NCI-H526 (cell line): ENCODE measurements at regions not wholly inside any gene's neighbourhood (a gene's known extent, or its start where the extent isn't known, plus 50 kb on each side); places are given as distances from the start of the nearest gene placed in this dataset.
A peak's percentile ranks its signal among the peaks of the same experiment; 100 is the strongest.
"Not testable (repeated sequence)": the region's sequence is repeated elsewhere in the genome, so short reads cannot be mapped to it uniquely, and the experiment has no call there.

Source experiments
- DNase-seq, 2 experiments: peaks; one replicate each; lab custom pipeline; 2025; lab: John Stamatoyannopoulos, UW

- peak in 1 of 2 experiments; percentile 18 for DNase-seq
These were observed 1273.6 kb upstream of the SLC39A10 start for GRCh38 chr2:194383401-194383800.

- no peak for DNase-seq
These were observed 1274.8 kb upstream of the SLC39A10 start for GRCh38 chr2:194382221-194382620.

- DNase-seq: no peak
These were observed 1277.0 kb upstream of the SLC39A10 start for GRCh38 chr2:194380011-194380410.

GRCh38 chr2:194367390-194367789 is 1289.6 kb upstream of the SLC39A10 start:
- not testable (repeated sequence) for DNase-seq

GRCh38 chr2:194363878-194364277 is 1293.1 kb upstream of the SLC39A10 start:
- DNase-seq: no peak

GRCh38 chr2:194363295-194363694 is 1293.7 kb upstream of the SLC39A10 start:
- no peak for DNase-seq

GRCh38 chr2:194352505-194352904 is 1304.5 kb upstream of the SLC39A10 start:
- no peak for DNase-seq

- DNase-seq: no peak
These were observed 1310.8 kb upstream of the SLC39A10 start for GRCh38 chr2:194346193-194346592.

- no peak for DNase-seq
These were observed 1311.7 kb upstream of the SLC39A10 start for GRCh38 chr2:194345347-194345746.

GRCh38 chr2:194343167-194343566 is 1313.9 kb upstream of the SLC39A10 start:
- DNase-seq: no peak

- DNase-seq: no peak
These were observed 1324.1 kb upstream of the SLC39A10 start for GRCh38 chr2:194332799-194333490.

- no peak for DNase-seq
These were observed 1328.6 kb upstream of the SLC39A10 start for GRCh38 chr2:194328456-194328855.

GRCh38 chr2:194327196-194327888 is 1329.7 kb upstream of the SLC39A10 start:
- DNase-seq: no peak

GRCh38 chr2:194323740-194324139 is 1333.3 kb upstream of the SLC39A10 start:
- no peak for DNase-seq

- no peak for DNase-seq
These were observed 1336.5 kb upstream of the SLC39A10 start for GRCh38 chr2:194320520-194320919.

- DNase-seq: peak in 1 of 2 experiments; percentile 15
These were observed 1337.6 kb upstream of the SLC39A10 start for GRCh38 chr2:194319222-194319992.

GRCh38 chr2:194314042-194314441 is 1343.0 kb upstream of the SLC39A10 start:
- DNase-seq: no peak

GRCh38 chr2:194304191-194304590 is 1352.8 kb upstream of the SLC39A10 start:
- no peak for DNase-seq

GRCh38 chr2:194301946-194302345 is 1355.1 kb upstream of the SLC39A10 start:
- no peak for DNase-seq

GRCh38 chr2:194294156-194294555 is 1362.9 kb upstream of the SLC39A10 start:
- no peak for DNase-seq

- no peak for DNase-seq
These were observed 1365.9 kb upstream of the SLC39A10 start for GRCh38 chr2:194291104-194291503.

GRCh38 chr2:194289712-194290346 is 1367.2 kb upstream of the SLC39A10 start:
- no peak for DNase-seq
